Activated T-cell treated with anti-CD3 and anti-CD28 coated beads for 24 hours (primary cell): ENCODE measurements at regions not wholly inside any gene's neighbourhood (a gene's known extent, or its start where the extent isn't known, plus 50 kb on each side); places are given as distances from the start of the nearest gene placed in this dataset.
"Not testable (repeated sequence)": the region's sequence is repeated elsewhere in the genome, so short reads cannot be mapped to it uniquely, and the experiment has no call there.

ENCODE experiments used
- DNase-seq: peaks from one replicate; pipeline ENCODE4 v3.0.0-alpha.2; 2020; ENCODE audit warnings: low read depth

DNA sequence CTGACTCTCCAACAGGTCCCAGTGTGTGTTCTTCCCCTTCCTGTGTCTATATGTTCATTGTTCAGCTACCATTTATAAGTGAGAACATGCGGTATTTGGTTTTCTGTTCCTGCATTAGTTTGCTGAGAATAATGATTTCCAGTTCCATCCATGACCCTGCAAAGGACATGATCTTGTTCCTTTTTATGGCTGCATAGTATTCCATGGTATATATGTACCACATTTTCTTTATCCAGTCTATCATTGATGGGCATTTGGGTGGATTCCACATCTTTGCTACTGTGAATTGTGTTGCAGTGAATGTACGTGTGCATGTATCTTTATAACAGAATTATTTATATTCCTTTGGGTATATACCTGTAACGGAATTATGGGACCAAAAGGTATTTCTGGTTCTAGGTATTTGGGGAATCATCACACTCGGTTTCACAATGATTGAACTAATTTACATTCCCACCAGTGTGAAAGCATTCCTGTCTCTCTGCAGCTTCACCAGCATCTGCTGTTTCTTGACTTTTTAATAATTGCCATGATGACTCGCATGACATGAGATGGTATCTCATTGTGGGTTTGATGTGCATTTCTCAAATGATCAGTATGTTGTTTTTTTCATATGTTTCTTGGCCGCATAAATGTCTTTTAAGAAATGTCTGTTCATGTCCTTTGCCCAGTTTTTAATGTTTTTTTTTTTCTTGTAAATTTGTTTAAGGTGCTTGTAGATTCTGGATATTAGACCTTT is 60.2 kb downstream of the LSMEM1 start:
- DNase-seq = no peak

DNA sequence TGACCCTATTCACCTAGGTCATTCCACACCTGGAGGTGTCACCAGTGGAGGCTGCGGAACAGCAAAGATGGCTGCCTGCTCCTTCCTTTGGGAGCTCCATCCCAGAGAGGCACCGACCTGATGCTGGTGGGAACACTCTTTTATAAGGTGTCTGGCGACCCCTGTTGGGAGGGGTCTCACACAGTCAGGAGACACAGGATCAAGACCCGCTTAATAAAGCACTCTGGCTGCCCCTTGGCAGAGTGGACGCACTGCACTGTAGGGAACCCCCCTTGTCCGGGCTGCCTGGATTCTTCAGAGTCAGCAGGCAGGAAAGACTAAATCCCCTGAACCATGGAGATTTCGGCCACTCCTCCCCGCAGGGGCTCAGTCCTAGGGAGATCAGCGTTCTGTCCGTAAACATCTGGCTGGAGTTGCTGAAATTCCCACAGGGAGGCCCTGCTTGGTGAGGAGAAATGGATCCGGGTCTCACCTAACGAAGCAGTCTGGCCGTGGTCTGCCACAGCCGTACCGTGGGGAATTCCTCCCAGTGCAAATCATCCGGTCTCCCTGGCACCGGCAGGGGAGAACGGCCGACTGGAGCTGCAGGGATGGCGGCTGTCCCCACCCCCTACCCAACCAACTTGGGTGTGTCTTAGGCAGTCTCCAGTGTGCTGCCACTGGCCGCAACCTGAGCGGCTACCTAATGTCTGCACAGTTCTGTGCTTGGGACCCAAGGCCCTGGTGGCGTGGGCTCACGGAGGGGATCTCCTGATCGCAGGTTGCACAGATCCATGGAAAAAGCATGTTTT is 66.1 kb downstream of the LSMEM1 start:
- DNase-seq = no peak

DNA sequence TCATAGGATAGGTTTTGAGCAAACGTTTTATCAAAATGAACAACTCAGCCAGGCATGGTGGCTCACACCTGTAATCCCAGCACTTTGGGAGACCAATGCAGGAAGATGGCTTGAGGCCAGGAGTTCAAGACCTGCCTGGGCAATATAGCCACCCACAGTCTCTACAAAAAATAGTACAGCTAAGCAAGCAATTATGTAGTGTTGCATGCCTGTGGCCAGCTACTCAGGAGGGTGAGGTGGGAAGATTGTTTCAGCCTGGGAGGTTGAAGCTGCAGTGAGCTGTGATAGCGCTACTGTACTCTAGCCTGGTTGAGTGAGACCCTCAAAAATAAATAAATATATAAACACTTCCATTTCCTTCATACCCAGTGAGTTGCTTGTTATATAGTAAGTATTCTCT is 67.1 kb downstream of the LSMEM1 start:
- DNase-seq = no peak

- DNase-seq = peak; percentile 24
Measured at GRCh38 chr7:112550468-112551060, 69.8 kb downstream of the LSMEM1 start.

DNA sequence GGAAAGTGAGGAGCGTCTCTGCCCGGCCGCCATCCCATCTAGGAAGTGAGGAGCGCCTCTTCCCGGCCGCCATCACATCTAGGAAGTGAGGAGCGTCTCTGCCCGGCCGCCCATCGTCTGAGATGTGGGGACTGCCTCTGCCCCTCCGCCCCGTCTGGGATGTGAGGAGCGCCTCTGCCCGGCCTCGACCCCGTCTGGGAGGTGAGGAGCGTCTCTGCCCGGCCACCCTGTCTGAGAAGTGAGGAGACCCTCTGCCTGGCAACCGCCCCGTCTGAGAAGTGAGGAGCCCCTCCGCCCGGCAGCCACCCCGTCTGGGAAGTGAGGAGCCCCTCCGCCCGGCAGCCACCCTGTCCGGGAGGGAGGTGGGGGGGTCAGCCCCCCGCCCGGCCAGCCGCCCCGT is 70.7 kb downstream of the LSMEM1 start:
- DNase-seq = not testable (repeated sequence)

GRCh38 chr7:112554591-112554990 is 73.8 kb downstream of the LSMEM1 start:
- no peak for DNase-seq

DNA sequence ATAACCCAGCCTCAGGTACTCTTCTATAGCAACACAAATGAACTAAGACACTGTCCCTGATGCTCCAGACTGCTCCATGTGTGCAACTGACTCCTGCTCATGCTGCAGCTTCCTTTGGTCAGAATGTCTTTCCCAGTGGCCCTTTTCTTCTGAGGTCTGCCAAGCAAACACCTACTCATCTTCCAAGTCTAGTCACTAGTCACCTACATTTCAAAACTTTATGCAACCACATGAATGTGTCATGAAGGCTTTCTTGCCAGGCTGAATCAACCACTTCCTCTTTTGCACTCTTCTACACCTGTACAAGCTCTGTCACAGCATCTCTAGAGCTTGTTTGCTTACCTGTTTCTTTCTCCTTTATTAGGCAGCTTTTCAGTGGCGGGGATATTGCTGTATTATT is 75.8 kb downstream of the LSMEM1 start:
- no peak for DNase-seq

GRCh38 chr7:112566442-112567324 is 85.9 kb downstream of the LSMEM1 start:
- no peak for DNase-seq

GRCh38 chr7:112567388-112567787 is 86.6 kb downstream of the LSMEM1 start:
- no peak for DNase-seq

DNA sequence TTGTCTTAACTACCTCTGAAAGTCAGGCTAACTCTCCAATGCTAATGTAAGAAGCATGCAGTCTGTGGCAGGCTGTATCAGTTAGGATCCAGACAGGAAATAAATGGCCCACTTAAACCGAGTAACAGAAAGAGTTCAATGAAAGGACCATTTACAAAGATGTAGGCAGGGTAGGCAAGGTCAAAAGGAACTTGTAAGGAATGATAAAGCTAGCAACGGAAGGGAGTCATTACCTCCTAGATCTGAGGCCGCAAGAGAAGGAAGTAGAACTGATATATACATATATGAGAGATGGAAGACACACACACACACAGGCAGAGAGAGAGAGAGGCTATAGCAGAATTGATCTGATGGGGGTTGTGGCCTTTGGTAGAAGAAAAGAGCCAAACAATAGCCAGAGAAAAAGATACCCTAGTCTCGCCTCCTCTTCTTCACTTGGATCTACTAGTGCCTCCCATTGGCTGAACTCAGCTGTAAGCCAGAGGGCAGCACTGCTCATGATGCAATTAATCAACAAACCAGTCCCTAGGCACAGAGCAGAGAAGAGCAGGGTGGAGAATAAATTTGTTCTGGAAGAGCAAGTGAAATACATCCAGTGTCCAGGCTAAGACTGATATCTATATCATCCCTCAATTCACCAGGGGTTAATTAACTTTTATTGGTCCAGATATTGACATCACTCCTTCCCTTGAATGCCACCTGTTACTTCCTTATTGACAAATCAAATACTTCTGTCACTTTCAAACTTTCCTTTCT is 91.2 kb downstream of the LSMEM1 start:
- DNase-seq = no peak

DNA sequence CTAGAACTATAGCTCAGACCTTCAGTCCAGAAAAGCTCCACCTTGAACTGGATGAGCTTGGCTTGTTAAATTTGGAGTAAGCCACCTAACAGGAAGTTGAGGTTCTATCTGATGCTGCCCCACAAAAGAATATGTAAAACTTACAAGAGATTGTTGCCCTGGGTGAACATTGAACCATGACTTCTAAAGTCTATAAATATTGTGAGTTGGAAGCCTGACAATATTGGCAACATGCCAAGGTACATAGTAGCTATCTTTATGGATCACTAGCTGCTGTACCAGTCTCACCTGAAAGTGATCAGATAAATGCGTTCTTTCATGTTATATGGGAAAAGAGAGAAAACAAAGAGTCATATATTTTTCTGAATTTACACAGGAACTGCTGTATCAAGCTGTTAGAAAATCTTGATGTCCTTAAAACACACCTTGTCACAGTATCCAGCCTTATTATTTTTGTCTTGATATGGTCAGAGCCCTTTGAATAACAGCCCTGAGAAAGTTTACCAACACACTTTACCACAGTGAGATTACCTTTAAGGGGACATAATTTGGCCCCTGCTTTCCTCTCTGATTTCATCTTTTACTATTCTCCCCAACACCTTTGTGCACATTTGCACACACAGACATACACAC is 92.0 kb downstream of the LSMEM1 start:
- no peak for DNase-seq

GRCh38 chr7:112573302-112574039 is 92.7 kb downstream of the LSMEM1 start:
- no peak for DNase-seq

DNA sequence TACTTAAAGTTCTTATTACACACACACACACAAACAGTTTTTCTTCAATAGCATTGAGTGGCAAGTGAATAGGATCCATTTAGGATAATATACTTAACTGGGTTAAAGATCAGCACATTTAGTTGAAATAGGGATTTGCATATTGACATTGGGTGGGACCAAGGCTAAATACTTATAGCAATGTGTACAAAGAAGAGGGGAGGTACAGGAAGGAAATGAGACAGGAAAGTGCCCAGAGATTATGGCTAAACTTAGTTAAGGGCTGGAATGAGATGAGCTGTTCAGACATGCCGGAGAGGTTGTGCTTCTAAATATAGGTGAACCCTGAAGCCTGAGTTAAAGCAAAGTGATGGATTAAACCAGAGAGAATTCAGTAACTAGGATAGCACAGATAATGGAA is 95.1 kb downstream of the LSMEM1 start:
- no peak for DNase-seq

- no peak for DNase-seq
Measured at GRCh38 chr7:112579388-112579787, 98.6 kb downstream of the LSMEM1 start.

DNA sequence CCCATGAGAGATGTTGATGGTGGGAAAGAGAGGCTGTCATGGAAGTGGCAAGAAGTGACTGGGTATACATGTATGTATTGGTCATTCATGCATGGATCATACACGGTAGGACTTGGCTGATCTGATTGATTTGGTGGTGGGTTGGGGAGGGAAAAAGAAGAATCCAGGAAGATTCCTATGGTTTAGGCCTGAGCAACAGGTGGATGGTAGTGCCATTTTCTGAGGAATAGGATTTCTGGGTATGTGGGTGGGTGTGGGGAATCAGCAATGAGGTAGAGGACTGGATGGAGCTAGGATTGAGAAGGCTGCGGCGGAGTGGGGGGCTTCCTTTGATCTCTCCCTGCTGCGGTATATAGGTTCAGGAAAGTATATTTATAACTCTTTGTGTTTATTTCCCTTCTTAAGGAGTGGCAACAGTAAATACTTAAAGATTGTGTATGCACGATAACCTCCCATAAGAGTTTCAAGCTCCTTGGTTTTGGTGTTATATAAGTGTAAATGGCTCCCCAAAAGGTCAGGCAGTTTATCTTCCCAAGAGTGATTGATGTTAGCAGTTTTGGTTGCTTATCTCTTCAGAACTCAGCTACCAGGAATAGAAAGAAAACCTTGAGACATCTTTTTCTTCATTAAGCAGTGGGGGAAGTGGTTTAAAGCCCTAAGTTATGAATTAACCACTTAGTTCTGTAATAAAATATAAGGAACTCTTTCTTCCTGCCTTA is 100.1 kb downstream of the LSMEM1 start:
- DNase-seq = no peak

DNA sequence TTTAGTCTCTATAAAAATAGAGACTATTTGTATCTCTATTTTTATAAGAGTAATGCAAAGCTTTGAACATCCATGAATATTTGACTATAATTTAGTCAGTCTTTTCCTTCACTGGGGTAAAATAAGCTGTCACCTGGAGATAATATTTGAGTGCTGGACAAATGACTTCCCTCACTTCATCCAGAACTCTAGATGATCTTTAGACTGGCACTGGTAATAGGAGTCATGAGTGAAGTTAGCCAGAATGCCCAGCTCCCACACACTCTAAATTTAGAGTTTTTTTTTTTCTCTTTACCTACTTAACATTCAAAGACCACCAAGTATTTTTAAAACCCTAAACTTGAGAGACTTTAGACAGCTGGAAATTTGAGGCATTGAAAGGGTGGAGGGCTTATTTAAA is 100.7 kb downstream of the LSMEM1 start:
- no peak for DNase-seq

DNA sequence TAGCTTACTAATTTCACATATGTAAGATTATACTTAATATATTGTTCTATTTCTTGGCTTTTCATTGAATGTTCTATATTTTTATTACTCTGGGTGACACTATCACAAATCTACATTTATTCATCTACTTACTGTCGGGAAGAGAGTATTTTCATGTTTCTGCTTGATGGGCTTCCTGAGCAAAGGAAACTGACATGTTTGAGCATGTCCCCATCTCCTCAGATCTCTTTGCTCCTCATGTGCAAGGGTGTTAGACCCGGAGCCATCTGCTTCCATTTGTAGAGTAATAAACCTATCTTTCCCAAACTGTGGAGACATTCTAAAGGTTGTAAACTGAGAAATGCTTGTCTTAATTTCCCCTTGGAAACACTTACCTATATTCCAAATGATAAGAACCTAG is 103.5 kb downstream of the LSMEM1 start:
- no peak for DNase-seq

DNA sequence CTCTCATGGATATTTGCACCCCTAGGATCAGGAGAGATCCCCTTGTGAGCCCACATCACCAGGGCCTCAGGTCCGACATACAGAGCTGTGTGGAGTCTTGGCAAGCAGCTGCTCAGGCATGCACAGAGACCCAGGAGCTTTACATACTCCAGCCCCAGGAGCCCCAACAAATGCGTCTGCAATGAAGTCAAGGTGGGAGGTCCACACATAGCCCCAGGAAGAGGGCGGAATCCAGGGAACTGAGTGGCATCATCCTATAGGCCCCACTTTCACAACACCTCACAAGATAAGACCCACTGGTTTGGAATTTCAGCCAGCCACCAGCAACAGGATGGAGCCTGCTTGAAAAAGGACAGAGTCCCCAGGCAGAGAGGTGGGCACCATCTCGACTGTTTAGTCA is 106.7 kb downstream of the LSMEM1 start:
- DNase-seq = no peak

GRCh38 chr7:112592565-112593263 is 111.9 kb downstream of the LSMEM1 start:
- not testable (repeated sequence) for DNase-seq
